H1 (cell line): ENCODE measurements at regions not wholly inside any gene's neighbourhood (a gene's known extent, or its start where the extent isn't known, plus 50 kb on each side); places are given as distances from the start of the nearest gene placed in this dataset.

Experiments used
- CTCF ChIA-PET: fragments of 300-600 bp; sonication (Branson Sonifier 250); formaldehyde crosslinking; loops from one replicate; lab custom pipeline; 2021; ENCODE audit not compliant: partially characterized antibody; lab: Charles Lee
- POLR2A ChIA-PET: fragments of 300-600 bp; sonication (Branson Sonifier 250); formaldehyde crosslinking; loops from one replicate; lab custom pipeline; 2021; ENCODE audit warnings: inconsistent platforms; ENCODE audit not compliant: partially characterized antibody; lab: Charles Lee
- DNase-seq, 2 experiments: peaks; one replicate each; pipeline versions ENCODE4 v3.0.0 to v3.0.0-alpha.2; 2010 to 2022; ENCODE audit warnings: low spot score in 2 of 2, low read depth in 1 of 2, mixed read lengths in 1 of 2
- FAIRE-seq: peaks from 2 replicates; lab custom pipeline; 2011; peaks lifted over from hg19 to GRCh38; lab: Jason Lieb, UNC
- H2AFZ ChIP-seq: 2 replicates; pipeline ENCODE4 v1.8.1; 2012; ENCODE audit warnings: low read length, inconsistent platforms
- H2AK5ac ChIP-seq: 2 replicates; pipeline ENCODE4 v1.6.1; 2013; ENCODE audit warnings: low read depth, low read length
- H2BK120ac ChIP-seq: replicated peaks from 2 replicates; pipeline ENCODE3; 2013; ENCODE audit warnings: low read depth, low read length, inconsistent platforms
- H2BK12ac ChIP-seq: 2 replicates; pipeline ENCODE4 v1.6.1; 2013; ENCODE audit warnings: low read depth, low read length
- H2BK15ac ChIP-seq: 2 replicates; pipeline ENCODE4 v1.6.1; 2013; ENCODE audit warnings: low read length
- H2BK20ac ChIP-seq: 2 replicates; pipeline ENCODE4 v1.6.1; 2013; ENCODE audit warnings: low read length
- H2BK5ac ChIP-seq: 2 replicates; pipeline ENCODE4 v1.6.1; 2013; ENCODE audit warnings: low read depth, low read length
- H3K14ac ChIP-seq: 2 replicates; pipeline ENCODE4 v1.6.1; 2013; ENCODE audit warnings: inconsistent platforms; ENCODE audit not compliant: insufficient read length
- H3K18ac ChIP-seq: 2 replicates; pipeline ENCODE4 v1.6.1; 2013; ENCODE audit warnings: low read length; ENCODE audit errors: extremely low read depth
- H3K23ac ChIP-seq: 2 replicates; pipeline ENCODE4 v1.6.1; 2013; ENCODE audit warnings: inconsistent platforms; ENCODE audit not compliant: insufficient read length
- H3K23me2 ChIP-seq: 2 replicates; pipeline ENCODE4 v1.6.1; 2013; ENCODE audit warnings: low read depth, low read length
- H3K27ac ChIP-seq: 2 replicates; pipeline ENCODE4 v1.6.1; 2011; ENCODE audit warnings: low read depth, low read length, inconsistent platforms
- H3K27me3 ChIP-seq, 4 experiments: replicated peaks in 1 of 4; 1 replicate in 1 of 4; 2 replicates in 3 of 4; pipeline versions ENCODE4 v1.6.1 to v1.8.1; 2011 to 2013; ENCODE audit warnings: low read length in 3 of 4, mild to moderate bottlenecking in 3 of 4, inconsistent platforms in 2 of 4, mixed read lengths in 2 of 4, moderate library complexity in 1 of 4; ENCODE audit not compliant: control insufficient read depth in 3 of 4, insufficient read depth in 3 of 4; ENCODE audit errors: extremely low read depth in 1 of 4
- H3K36me3 ChIP-seq, 4 experiments: 2 replicates each; pipeline versions ENCODE4 v1.6.1 to v1.8.1; 2011 to 2013; ENCODE audit warnings: mild to moderate bottlenecking in 4 of 4, low read length in 3 of 4, moderate library complexity in 2 of 4, control low read depth in 1 of 4, inconsistent platforms in 1 of 4; ENCODE audit not compliant: insufficient read depth in 4 of 4, control insufficient read depth in 2 of 4
- H3K4ac ChIP-seq: replicated peaks from 2 replicates; pipeline ENCODE3; 2013; ENCODE audit warnings: low read length, low read depth, mixed read lengths, inconsistent platforms; ENCODE audit not compliant: insufficient read length
- H3K4me1 ChIP-seq, 4 experiments: replicated peaks in 1 of 4; 1 replicate in 1 of 4; 2 replicates in 3 of 4; pipeline versions ENCODE4 v1.6.1 to v1.8.1; 2011 to 2013; ENCODE audit warnings: low read length in 3 of 4, inconsistent platforms in 2 of 4, mixed read lengths in 1 of 4; ENCODE audit not compliant: insufficient read depth in 4 of 4, control insufficient read depth in 3 of 4
- H3K4me2 ChIP-seq, 2 experiments: 2 replicates each; pipeline versions ENCODE4 v1.6.1 to v1.8.1; 2011 to 2013; ENCODE audit warnings: low read depth in 2 of 2, low read length in 2 of 2, control low read depth in 1 of 2, inconsistent platforms in 1 of 2, mild to moderate bottlenecking in 1 of 2; ENCODE audit not compliant: insufficient read depth in 1 of 2
- H3K4me3 ChIP-seq, 4 experiments: fragments of 200-600, 300-600 bp in 1 of 4; sonication (generic), shearing (Covaris generic), sonication (Bioruptor Twin) in 1 of 4; 2 replicates each; pipeline versions ENCODE4 v1.5.1 to v1.8.1; 2011 to 2016; ENCODE audit warnings: low read length in 4 of 4, low read depth in 3 of 4, control low read depth in 2 of 4, inconsistent platforms in 2 of 4, mild to moderate bottlenecking in 2 of 4, mixed read lengths in 1 of 4, moderate library complexity in 1 of 4; ENCODE audit not compliant: insufficient read depth in 2 of 4; ENCODE audit errors: extremely low read depth in 1 of 4
- H3K56ac ChIP-seq: replicated peaks from 2 replicates; pipeline ENCODE3; 2013; ENCODE audit warnings: low read depth, mild to moderate bottlenecking, mixed read lengths, low read length, inconsistent platforms; ENCODE audit not compliant: insufficient read length
- H3K79me1 ChIP-seq: 2 replicates; pipeline ENCODE4 v1.6.1; 2013; ENCODE audit warnings: low read depth, low read length, control low read depth
- H3K79me2 ChIP-seq, 2 experiments: 2 replicates each; pipeline versions ENCODE4 v1.6.1 to v1.8.1; 2012 to 2013; ENCODE audit warnings: low read length in 2 of 2, mild to moderate bottlenecking in 2 of 2, inconsistent platforms in 1 of 2; ENCODE audit not compliant: insufficient read depth in 2 of 2, control insufficient read depth in 1 of 2
- H3K9ac ChIP-seq, 4 experiments: replicated peaks in 1 of 4; 1 replicate in 1 of 4; 2 replicates in 3 of 4; pipeline versions ENCODE4 v1.6.1 to v1.8.1; 2011 to 2013; ENCODE audit warnings: low read depth in 3 of 4, low read length in 3 of 4, control low read depth in 2 of 4, mild to moderate bottlenecking in 2 of 4, moderate library complexity in 2 of 4, inconsistent platforms in 1 of 4; ENCODE audit errors: extremely low read depth in 1 of 4
- H3K9me3 ChIP-seq, 2 experiments: 2 replicates each; pipeline versions ENCODE4 v1.6.1 to v1.8.1; 2012 to 2013; ENCODE audit warnings: mild to moderate bottlenecking in 2 of 2, moderate library complexity in 2 of 2, control low read depth in 1 of 2, inconsistent platforms in 1 of 2, low read depth in 1 of 2, low read length in 1 of 2, mixed read lengths in 1 of 2; ENCODE audit not compliant: insufficient read depth in 2 of 2
- H4K20me1 ChIP-seq, 2 experiments: replicated peaks in 1 of 2; 2 replicates each; pipeline versions ENCODE3 to v1.8.1; 2011 to 2013; ENCODE audit warnings: inconsistent platforms in 2 of 2, low read length in 2 of 2, mild to moderate bottlenecking in 1 of 2; ENCODE audit not compliant: insufficient read depth in 2 of 2, control insufficient read depth in 1 of 2
- H4K5ac ChIP-seq: 2 replicates; pipeline ENCODE4 v1.6.1; 2013; ENCODE audit warnings: low read length, low read depth, mixed read lengths, inconsistent platforms; ENCODE audit not compliant: insufficient read length
- H4K8ac ChIP-seq: 2 replicates; pipeline ENCODE4 v1.8.0; 2013; ENCODE audit warnings: mild to moderate bottlenecking, moderate library complexity, low read length, inconsistent platforms; ENCODE audit not compliant: insufficient read depth; ENCODE audit errors: extremely low read depth
- H4K91ac ChIP-seq: replicated peaks from 2 replicates; pipeline ENCODE3; 2013; ENCODE audit warnings: low read length, mixed read lengths, inconsistent platforms; ENCODE audit not compliant: insufficient read length
- HDAC2 ChIP-seq, 2 experiments: fragments of 300-600 bp in 1 of 2; sonication (generic) in 1 of 2; IDR thresholded peaks; 2 replicates each; pipeline ENCODE4 v1.6.1; 2011 to 2012; ENCODE audit warnings: low read depth in 2 of 2, low read length in 2 of 2, mild to moderate bottlenecking in 2 of 2, moderate library complexity in 2 of 2, borderline replicate concordance in 1 of 2, inconsistent platforms in 1 of 2
- MAFK ChIP-seq: IDR thresholded peaks from 2 replicates; pipeline ENCODE4 v1.6.1; 2012; ENCODE audit warnings: low read depth, mild to moderate bottlenecking, improper control_type of control experiment, low read length
- WGBS, 2 experiments: shearing (Covaris generic) in 1 of 2; methylation state at CpG; one replicate each; pipeline versions ENCODE4 v1.1.6 to v1.1.7; 2013 to 2015; ENCODE audit warnings: low lambda C conversion rate in 2 of 2, mixed read lengths in 2 of 2, inconsistent platforms in 1 of 2, low coverage in 1 of 2, missing lambda C conversion rate in 1 of 2; ENCODE audit not compliant: insufficient replicate concordance in 2 of 2, insufficient coverage in 1 of 2, insufficient read length in 1 of 2; ENCODE audit errors: extremely low coverage in 1 of 2, missing lambda C conversion rate in 1 of 2; 5-methylcytosine and 5-hydroxymethylcytosine counted together

DNA sequence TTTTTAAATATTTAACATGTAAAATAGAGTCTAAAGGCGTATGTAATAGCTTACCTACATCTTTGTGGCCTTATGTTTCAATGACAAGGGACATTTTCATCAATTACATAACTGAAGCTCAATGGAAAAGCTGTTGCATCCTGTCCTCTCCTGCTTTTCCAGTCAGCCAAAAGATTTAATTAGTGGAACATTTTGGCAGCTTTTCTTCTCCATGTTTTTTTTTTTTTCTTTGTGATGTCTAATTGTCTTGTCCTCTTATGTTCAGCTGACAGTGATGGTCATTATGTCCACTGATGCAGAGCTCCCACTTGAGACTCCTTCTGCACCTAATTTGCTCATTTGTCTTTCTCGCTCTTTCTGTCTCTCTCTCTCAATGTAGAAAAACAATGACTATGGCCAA lies 422.2 kb downstream of the GABRG1 start:
- H3K27ac ChIP-seq: no peak overlapping the region
- H3K27me3 ChIP-seq: no peaks in the 10 kb centered on the region
- H2BK15ac ChIP-seq: no peak overlapping the region
- H2BK12ac ChIP-seq: no peak overlapping the region
- H4K20me1 ChIP-seq: no peaks in the 10 kb centered on the region
- no peaks in the 10 kb centered on the region for H3K79me2 ChIP-seq
- no peak overlapping the region for H3K4me2 ChIP-seq
- FAIRE-seq (no peak), DNase-seq (no peak)
- no peak overlapping the region for H3K4me3 ChIP-seq
- ChIA-PET CTCF (interaction anchor here (1.0 kb wide), 1 partner anchor 942 kb away, joined by 3 read pairs; no protein-coding TSS in a partner anchor), POLR2A (no interaction called here)
- H3K23me2 ChIP-seq: no peaks in the 10 kb centered on the region
- no peaks in the 10 kb centered on the region; a peak in 1 of 4 replicates for H3K9me3 ChIP-seq
- H2AK5ac ChIP-seq: no peak overlapping the region
- H3K23ac ChIP-seq: no peak overlapping the region
- H2AFZ ChIP-seq: no peak overlapping the region
- 93% methylated on average over 2 of the region's 2 CpGs; no CpG with 5 or more reads in 1 of the 2 experiments for WGBS, 2 experiments
- no peak overlapping the region for H4K8ac ChIP-seq
- no peak overlapping the region for H3K4ac ChIP-seq
- H3K18ac ChIP-seq: no peak overlapping the region
- no peak overlapping the region for H3K56ac ChIP-seq
- H3K4me1 ChIP-seq: no peaks in the 10 kb centered on the region
- no peak overlapping the region for H2BK20ac ChIP-seq
- no peaks in the 10 kb centered on the region for H3K79me1 ChIP-seq
- H4K91ac ChIP-seq: no peak overlapping the region
- H3K14ac ChIP-seq: no peak overlapping the region
- no peaks in the 10 kb centered on the region for H3K36me3 ChIP-seq
- no peak overlapping the region for H3K9ac ChIP-seq
- TF ChIP-seq MAFK: no peak
- no peak for TF ChIP-seq HDAC2 (IDR thresholded peaks at IDR 0.05; ENCODE audit: borderline replicate concordance in 1 of 2, low read depth in 2 of 2, low read length in 2 of 2)
- no peak overlapping the region for H2BK120ac ChIP-seq
- H4K5ac ChIP-seq: no peak overlapping the region
- H2BK5ac ChIP-seq: no peak overlapping the region
